ENCODE measurements at regions not wholly inside any gene's neighbourhood (a gene's known extent, or its start where the extent isn't known, plus 50 kb on each side); places are given as distances from the start of the nearest gene placed in this dataset.

- H3K9me3 ChIP-seq (ENCODE audit: low read length) = no peaks in the 10 kb centered on the region
- H3K4me3 ChIP-seq (ENCODE audit: low read length) = no peak overlapping the region
- no peaks in the 10 kb centered on the region for H3K9me2 ChIP-seq (ENCODE audit: insufficient read depth, low read length)
- H3K36me3 ChIP-seq (ENCODE audit: insufficient read depth, low read length) = no peaks in the 10 kb centered on the region
- TF ChIP-seq, protein P1, sequence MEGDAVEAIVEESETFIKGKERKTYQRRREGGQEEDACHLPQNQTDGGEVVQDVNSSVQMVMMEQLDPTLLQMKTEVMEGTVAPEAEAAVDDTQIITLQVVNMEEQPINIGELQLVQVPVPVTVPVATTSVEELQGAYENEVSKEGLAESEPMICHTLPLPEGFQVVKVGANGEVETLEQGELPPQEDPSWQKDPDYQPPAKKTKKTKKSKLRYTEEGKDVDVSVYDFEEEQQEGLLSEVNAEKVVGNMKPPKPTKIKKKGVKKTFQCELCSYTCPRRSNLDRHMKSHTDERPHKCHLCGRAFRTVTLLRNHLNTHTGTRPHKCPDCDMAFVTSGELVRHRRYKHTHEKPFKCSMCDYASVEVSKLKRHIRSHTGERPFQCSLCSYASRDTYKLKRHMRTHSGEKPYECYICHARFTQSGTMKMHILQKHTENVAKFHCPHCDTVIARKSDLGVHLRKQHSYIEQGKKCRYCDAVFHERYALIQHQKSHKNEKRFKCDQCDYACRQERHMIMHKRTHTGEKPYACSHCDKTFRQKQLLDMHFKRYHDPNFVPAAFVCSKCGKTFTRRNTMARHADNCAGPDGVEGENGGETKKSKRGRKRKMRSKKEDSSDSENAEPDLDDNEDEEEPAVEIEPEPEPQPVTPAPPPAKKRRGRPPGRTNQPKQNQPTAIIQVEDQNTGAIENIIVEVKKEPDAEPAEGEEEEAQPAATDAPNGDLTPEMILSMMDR (IDR thresholded peaks at IDR 0.05; ENCODE audit: poor library complexity, severe bottlenecking) = no peak
- TF ChIP-seq RAD21 (conservative IDR thresholded peaks at IDR 0.05) (no peak), SMC3 (conservative IDR thresholded peaks at IDR 0.05; ENCODE audit: poor library complexity) (no peak), MXI1 (conservative IDR thresholded peaks at IDR 0.05; ENCODE audit: poor library complexity, severe bottlenecking) (no peak), TAF1 (IDR thresholded peaks at IDR 0.05; ENCODE audit: low read depth) (no peak), REST (IDR thresholded peaks at IDR 0.05; ENCODE audit: borderline replicate concordance) (no peak), EZH2 (IDR thresholded peaks at IDR 0.05; ENCODE audit: borderline replicate concordance, insufficient read depth, low read length, poor library complexity, severe bottlenecking) (no peak), EP300 (conservative IDR thresholded peaks at IDR 0.05; ENCODE audit: poor library complexity, severe bottlenecking) (no peak), POLR2AphosphoS5 (IDR thresholded peaks at IDR 0.05) (no peak)
- no peak overlapping the region for H2AFZ ChIP-seq (ENCODE audit: low read depth, low read length)
- no peak overlapping the region for H3K4me2 ChIP-seq (ENCODE audit: low read length)
- no peak overlapping the region for H3K9ac ChIP-seq (ENCODE audit: low read length)
- no peaks in the 10 kb centered on the region for H4K20me1 ChIP-seq (ENCODE audit: insufficient read depth)
- no peaks in the 10 kb centered on the region for H3K27me3 ChIP-seq (ENCODE audit: insufficient read depth, low read depth, low read length)
- no peaks in the 10 kb centered on the region for H3F3A ChIP-seq (ENCODE audit: insufficient read depth, low read length, poor library complexity, severe bottlenecking)
- no peak overlapping the region for H3K27ac ChIP-seq (ENCODE audit: low read length)
- no peaks in the 10 kb centered on the region for H3K79me2 ChIP-seq (replicated peaks; ENCODE audit: insufficient read depth, low read length)
Observed at GRCh38 chr16:54707813-54708212, 222.9 kb upstream of the IRX5 start.

- Histone ChIP-seq H3K27me3 (ENCODE audit: insufficient read depth, low read depth, low read length) (no peaks in the 10 kb centered on the region), H3K36me3 (ENCODE audit: insufficient read depth, low read length) (no peaks in the 10 kb centered on the region), H3K4me3 (ENCODE audit: low read length) (no peak overlapping the region), H3K27ac (ENCODE audit: low read length) (no peak overlapping the region), H3K9me2 (ENCODE audit: insufficient read depth, low read length) (no peaks in the 10 kb centered on the region), H2AFZ (ENCODE audit: low read depth, low read length) (no peak overlapping the region), H3K9me3 (ENCODE audit: low read length) (no peaks in the 10 kb centered on the region), H3K79me2 (replicated peaks; ENCODE audit: insufficient read depth, low read length) (no peaks in the 10 kb centered on the region), H3K9ac (ENCODE audit: low read length) (no peak overlapping the region), H3F3A (ENCODE audit: insufficient read depth, low read length, poor library complexity, severe bottlenecking) (no peaks in the 10 kb centered on the region), H4K20me1 (ENCODE audit: insufficient read depth) (no peaks in the 10 kb centered on the region), H3K4me2 (ENCODE audit: low read length) (no peak overlapping the region)
- TF ChIP-seq TAF1 (IDR thresholded peaks at IDR 0.05; ENCODE audit: low read depth) = no peak
- TF ChIP-seq RAD21 (conservative IDR thresholded peaks at IDR 0.05) = no peak
- no peak for TF ChIP-seq MXI1 (conservative IDR thresholded peaks at IDR 0.05; ENCODE audit: poor library complexity, severe bottlenecking)
- TF ChIP-seq, protein P1 (IDR thresholded peaks at IDR 0.05; ENCODE audit: poor library complexity, severe bottlenecking) = no peak
- no peak for TF ChIP-seq POLR2AphosphoS5 (IDR thresholded peaks at IDR 0.05)
- TF ChIP-seq REST (IDR thresholded peaks at IDR 0.05; ENCODE audit: borderline replicate concordance) = no peak
- no peak for TF ChIP-seq EP300 (conservative IDR thresholded peaks at IDR 0.05; ENCODE audit: poor library complexity, severe bottlenecking)
- TF ChIP-seq EZH2 (IDR thresholded peaks at IDR 0.05; ENCODE audit: borderline replicate concordance, insufficient read depth, low read length, poor library complexity, severe bottlenecking) = no peak
- no peak for TF ChIP-seq SMC3 (conservative IDR thresholded peaks at IDR 0.05; ENCODE audit: poor library complexity)
Observed at GRCh38 chr16:54706406-54706805, 224.3 kb upstream of the IRX5 start.
